B cell (primary cell): ENCODE measurements at regions not wholly inside any gene's neighbourhood (a gene's known extent, or its start where the extent isn't known, plus 50 kb on each side); places are given as distances from the start of the nearest gene placed in this dataset.

Source experiments
- CTCF ChIP-seq: fragments of 200-600 bp; IDR thresholded peaks from one replicate; pipeline ENCODE4 v1.8.0; 2022; ENCODE audit warnings: antibody characterized with exemption, mild to moderate bottlenecking
- EZH2 ChIP-seq: IDR thresholded peaks from 2 replicates; pipeline ENCODE4 v1.6.1; 2012; ENCODE audit warnings: borderline replicate concordance, low read depth, mild to moderate bottlenecking, moderate library complexity, low read length; ENCODE audit not compliant: insufficient read depth, poor library complexity, severe bottlenecking

GRCh38 chr6:2560140-2560818 lies 190.4 kb downstream of the MYLK4 start:
- TF ChIP-seq EZH2 (no peak), CTCF (no peak)
